ENCODE measurements at regions not wholly inside any gene's neighbourhood (a gene's known extent, or its start where the extent isn't known, plus 50 kb on each side); places are given as distances from the start of the nearest gene placed in this dataset.
"Not testable (repeated sequence)": the region's sequence is repeated elsewhere in the genome, so short reads cannot be mapped to it uniquely, and the experiment has no call there.

- WGBS, 2 donors = 80 to 86% methylated on average over 4 of the region's 4 CpGs
- no peak for DNase-seq
- H3K4me3 ChIP-seq = no peak overlapping the region
- TF ChIP-seq POLR2A (IDR thresholded peaks at IDR 0.05) = no peak
- no peak for TF ChIP-seq POLR2AphosphoS5 (IDR thresholded peaks at IDR 0.05)
- TF ChIP-seq CTCF (IDR thresholded peaks at IDR 0.05) = no peak
- no peak for TF ChIP-seq EP300 (IDR thresholded peaks at IDR 0.05)
- no peaks in the 10 kb centered on the region for H3K4me1 ChIP-seq
- H3K36me3 ChIP-seq = no peaks in the 10 kb centered on the region
- H3K27me3 ChIP-seq = no peaks in the 10 kb centered on the region
- H3K27ac ChIP-seq = no peak overlapping the region
- intact Hi-C loops (cut with DNase I) = no loop called here
- H3K9me3 ChIP-seq = no peaks in the 10 kb centered on the region
These were observed 59.3 kb upstream of the SELENOP start for GRCh38 chr5:42870882-42871418.

GRCh38 chr5:42868417-42868816, 56.7 kb upstream of the SELENOP start:
- 59 to 85% methylated on average over 5 of the region's 5 CpGs for WGBS, 2 donors
- H3K4me3 ChIP-seq; H3K27ac ChIP-seq; DNase-seq; H3K27me3 ChIP-seq; H3K4me1 ChIP-seq; intact Hi-C loops (cut with DNase I); H3K9me3 ChIP-seq; H3K36me3 ChIP-seq: not testable (repeated sequence)

GRCh38 chr5:42864749-42865148, 53.1 kb upstream of the SELENOP start:
- H3K27me3 ChIP-seq; H3K4me1 ChIP-seq; intact Hi-C loops (cut with DNase I); H3K4me3 ChIP-seq; H3K9me3 ChIP-seq; H3K27ac ChIP-seq; H3K36me3 ChIP-seq; DNase-seq: not testable (repeated sequence)
- 91 to 93% methylated on average over 3 of the region's 3 CpGs for WGBS, 2 donors
